ENCODE measurements at regions not wholly inside any gene's neighbourhood (a gene's known extent, or its start where the extent isn't known, plus 50 kb on each side); places are given as distances from the start of the nearest gene placed in this dataset.
"Not testable (repeated sequence)": the region's sequence is repeated elsewhere in the genome, so short reads cannot be mapped to it uniquely, and the experiment has no call there.

- no peak for ATAC-seq (replicated peaks; ENCODE audit: extremely low read depth, poor library complexity, severe bottlenecking)
- Mint-ChIP-seq H3K9me3 (peaks cover 20% of the 10 kb centered on the region), H3K27ac (ENCODE audit: low read depth) (no peak overlapping the region), H3K4me3 (no peak overlapping the region), H3K4me1 (no peaks in the 10 kb centered on the region), H3K36me3 (ENCODE audit: insufficient read depth) (no peaks in the 10 kb centered on the region), H3K27me3 (no peaks in the 10 kb centered on the region)
- DNase-seq (ENCODE audit: low spot score in 2 of 2): no peak
These were observed 374.0 kb upstream of the STEAP1 start for GRCh38 chr7:89780291-89780690.

- ATAC-seq (replicated peaks; ENCODE audit: extremely low read depth, poor library complexity, severe bottlenecking): no peak
- Mint-ChIP-seq H3K9me3 (peaks cover 17% of the 10 kb centered on the region), H3K36me3 (ENCODE audit: insufficient read depth) (no peaks in the 10 kb centered on the region), H3K4me1 (no peaks in the 10 kb centered on the region), H3K27ac (ENCODE audit: low read depth) (no peak overlapping the region), H3K4me3 (no peak overlapping the region), H3K27me3 (no peaks in the 10 kb centered on the region)
- no peak for DNase-seq (ENCODE audit: low spot score in 2 of 2)
These were observed 357.8 kb upstream of the STEAP1 start for GRCh38 chr7:89796481-89796880.

- peaks cover 18% of the 10 kb centered on the region for H3K9me3 Mint-ChIP-seq
- no peaks in the 10 kb centered on the region for H3K36me3 Mint-ChIP-seq (ENCODE audit: insufficient read depth)
- H3K4me1 Mint-ChIP-seq: no peaks in the 10 kb centered on the region
- H3K27ac Mint-ChIP-seq (ENCODE audit: low read depth): no peak overlapping the region
- no peak overlapping the region for H3K4me3 Mint-ChIP-seq
- no peaks in the 10 kb centered on the region for H3K27me3 Mint-ChIP-seq
- ATAC-seq (replicated peaks; ENCODE audit: extremely low read depth, poor library complexity, severe bottlenecking): no peak
- DNase-seq (ENCODE audit: low spot score in 2 of 2): no peak
These were observed 356.2 kb upstream of the STEAP1 start for GRCh38 chr7:89797965-89798598.

- DNase-seq (ENCODE audit: low spot score in 2 of 2) (no peak), ATAC-seq (replicated peaks; ENCODE audit: extremely low read depth, poor library complexity, severe bottlenecking) (no peak)
- Mint-ChIP-seq H3K4me3 (no peak overlapping the region), H3K4me1 (no peaks in the 10 kb centered on the region), H3K27me3 (no peaks in the 10 kb centered on the region), H3K9me3 (peaks cover 23% of the 10 kb centered on the region), H3K36me3 (ENCODE audit: insufficient read depth) (no peaks in the 10 kb centered on the region), H3K27ac (ENCODE audit: low read depth) (no peak overlapping the region)
These were observed 355.7 kb upstream of the STEAP1 start for GRCh38 chr7:89798599-89798996.

GRCh38 chr7:89800761-89801160 is 353.5 kb upstream of the STEAP1 start:
- peaks cover 23% of the 10 kb centered on the region for H3K9me3 Mint-ChIP-seq
- H3K27me3 Mint-ChIP-seq: no peaks in the 10 kb centered on the region
- H3K4me3 Mint-ChIP-seq: no peak overlapping the region
- H3K4me1 Mint-ChIP-seq: no peaks in the 10 kb centered on the region
- ATAC-seq (replicated peaks; ENCODE audit: extremely low read depth, poor library complexity, severe bottlenecking) (no peak), DNase-seq (ENCODE audit: low spot score in 2 of 2) (no peak)
- H3K27ac Mint-ChIP-seq (ENCODE audit: low read depth): no peak overlapping the region
- no peaks in the 10 kb centered on the region for H3K36me3 Mint-ChIP-seq (ENCODE audit: insufficient read depth)

- H3K4me1 Mint-ChIP-seq: no peaks in the 10 kb centered on the region
- ATAC-seq (replicated peaks; ENCODE audit: extremely low read depth, poor library complexity, severe bottlenecking): no peak
- H3K27ac Mint-ChIP-seq (ENCODE audit: low read depth): no peak overlapping the region
- no peak for DNase-seq (ENCODE audit: low spot score in 2 of 2)
- no peaks in the 10 kb centered on the region for H3K27me3 Mint-ChIP-seq
- H3K36me3 Mint-ChIP-seq (ENCODE audit: insufficient read depth): no peaks in the 10 kb centered on the region
- H3K4me3 Mint-ChIP-seq: no peak overlapping the region
- H3K9me3 Mint-ChIP-seq: peaks cover 16% of the 10 kb centered on the region
These were observed 345.0 kb upstream of the STEAP1 start for GRCh38 chr7:89809291-89809690.

- no peak overlapping the region for H3K4me3 Mint-ChIP-seq
- H3K9me3 Mint-ChIP-seq: peaks cover 5% of the 10 kb centered on the region
- H3K27me3 Mint-ChIP-seq: no peaks in the 10 kb centered on the region
- no peak overlapping the region for H3K27ac Mint-ChIP-seq (ENCODE audit: low read depth)
- no peaks in the 10 kb centered on the region for H3K4me1 Mint-ChIP-seq
- no peaks in the 10 kb centered on the region for H3K36me3 Mint-ChIP-seq (ENCODE audit: insufficient read depth)
- no peak for DNase-seq (ENCODE audit: low spot score in 2 of 2)
- ATAC-seq (replicated peaks; ENCODE audit: extremely low read depth, poor library complexity, severe bottlenecking): no peak
These were observed 341.2 kb upstream of the STEAP1 start for GRCh38 chr7:89813081-89813480.

- Mint-ChIP-seq H3K27ac (ENCODE audit: low read depth) (no peak overlapping the region), H3K9me3 (peaks cover 13% of the 10 kb centered on the region), H3K36me3 (ENCODE audit: insufficient read depth) (no peaks in the 10 kb centered on the region), H3K4me1 (no peaks in the 10 kb centered on the region), H3K27me3 (no peaks in the 10 kb centered on the region), H3K4me3 (no peak overlapping the region)
- ATAC-seq (replicated peaks; ENCODE audit: extremely low read depth, poor library complexity, severe bottlenecking) (no peak), DNase-seq (ENCODE audit: low spot score in 2 of 2) (no peak)
These were observed 328.1 kb upstream of the STEAP1 start for GRCh38 chr7:89826121-89826520.

GRCh38 chr7:89826557-89826956 is 327.7 kb upstream of the STEAP1 start:
- H3K9me3 Mint-ChIP-seq: peaks cover 14% of the 10 kb centered on the region
- no peaks in the 10 kb centered on the region for H3K36me3 Mint-ChIP-seq (ENCODE audit: insufficient read depth)
- DNase-seq (ENCODE audit: low spot score in 2 of 2) (no peak), ATAC-seq (replicated peaks; ENCODE audit: extremely low read depth, poor library complexity, severe bottlenecking) (no peak)
- no peaks in the 10 kb centered on the region for H3K27me3 Mint-ChIP-seq
- H3K27ac Mint-ChIP-seq (ENCODE audit: low read depth): no peak overlapping the region
- no peak overlapping the region for H3K4me3 Mint-ChIP-seq
- H3K4me1 Mint-ChIP-seq: no peaks in the 10 kb centered on the region

- H3K27me3 Mint-ChIP-seq: no peaks in the 10 kb centered on the region
- no peaks in the 10 kb centered on the region for H3K36me3 Mint-ChIP-seq (ENCODE audit: insufficient read depth)
- DNase-seq (ENCODE audit: low spot score in 2 of 2) (no peak), ATAC-seq (replicated peaks; ENCODE audit: extremely low read depth, poor library complexity, severe bottlenecking) (no peak)
- H3K9me3 Mint-ChIP-seq: no peaks in the 10 kb centered on the region
- no peak overlapping the region for H3K27ac Mint-ChIP-seq (ENCODE audit: low read depth)
- no peaks in the 10 kb centered on the region for H3K4me1 Mint-ChIP-seq
- no peak overlapping the region for H3K4me3 Mint-ChIP-seq
These were observed 316.8 kb upstream of the STEAP1 start for GRCh38 chr7:89837515-89837914.

GRCh38 chr7:89839329-89839728 is 314.9 kb upstream of the STEAP1 start:
- no peaks in the 10 kb centered on the region for H3K4me1 Mint-ChIP-seq
- DNase-seq (ENCODE audit: low spot score in 2 of 2) (no peak), ATAC-seq (replicated peaks; ENCODE audit: extremely low read depth, poor library complexity, severe bottlenecking) (no peak)
- peak overlapping the region; percentile 11 for H3K4me3 Mint-ChIP-seq
- H3K36me3 Mint-ChIP-seq (ENCODE audit: insufficient read depth): no peaks in the 10 kb centered on the region
- H3K9me3 Mint-ChIP-seq: peaks cover 5% of the 10 kb centered on the region
- H3K27ac Mint-ChIP-seq (ENCODE audit: low read depth): no peak overlapping the region
- H3K27me3 Mint-ChIP-seq: no peaks in the 10 kb centered on the region

GRCh38 chr7:89845952-89846351 is 308.3 kb upstream of the STEAP1 start:
- no peak overlapping the region for H3K4me3 Mint-ChIP-seq
- peaks cover 10% of the 10 kb centered on the region for H3K9me3 Mint-ChIP-seq
- no peaks in the 10 kb centered on the region for H3K36me3 Mint-ChIP-seq (ENCODE audit: insufficient read depth)
- no peaks in the 10 kb centered on the region for H3K4me1 Mint-ChIP-seq
- H3K27ac Mint-ChIP-seq (ENCODE audit: low read depth): no peak overlapping the region
- ATAC-seq (replicated peaks; ENCODE audit: extremely low read depth, poor library complexity, severe bottlenecking) (no peak), DNase-seq (ENCODE audit: low spot score in 2 of 2) (no peak)
- no peaks in the 10 kb centered on the region for H3K27me3 Mint-ChIP-seq

- H3K4me3 Mint-ChIP-seq: no peak overlapping the region
- no peaks in the 10 kb centered on the region for H3K36me3 Mint-ChIP-seq (ENCODE audit: insufficient read depth)
- no peaks in the 10 kb centered on the region for H3K4me1 Mint-ChIP-seq
- H3K27me3 Mint-ChIP-seq: no peaks in the 10 kb centered on the region
- no peak overlapping the region for H3K27ac Mint-ChIP-seq (ENCODE audit: low read depth)
- DNase-seq (ENCODE audit: low spot score in 2 of 2): no peak
- no peak for ATAC-seq (replicated peaks; ENCODE audit: extremely low read depth, poor library complexity, severe bottlenecking)
- peaks cover 11% of the 10 kb centered on the region for H3K9me3 Mint-ChIP-seq
These were observed 305.2 kb upstream of the STEAP1 start for GRCh38 chr7:89849052-89849451.

GRCh38 chr7:89857053-89857452 is 297.2 kb upstream of the STEAP1 start:
- not testable (repeated sequence) for ATAC-seq (replicated peaks; ENCODE audit: extremely low read depth, poor library complexity, severe bottlenecking); H3K4me3 Mint-ChIP-seq; H3K27ac Mint-ChIP-seq (ENCODE audit: low read depth); DNase-seq (ENCODE audit: low spot score in 2 of 2); H3K27me3 Mint-ChIP-seq; H3K4me1 Mint-ChIP-seq; H3K36me3 Mint-ChIP-seq (ENCODE audit: insufficient read depth)
- H3K9me3 Mint-ChIP-seq: peaks cover 22% of the 10 kb centered on the region

Measured in central memory CD8-positive, alpha-beta T cell (primary cell).